ENCODE measurements at regions not wholly inside any gene's neighbourhood (a gene's known extent, or its start where the extent isn't known, plus 50 kb on each side); places are given as distances from the start of the nearest gene placed in this dataset.
A peak's percentile ranks its signal among the peaks of the same experiment; 100 is the strongest.
"Not testable (repeated sequence)": the region's sequence is repeated elsewhere in the genome, so short reads cannot be mapped to it uniquely, and the experiment has no call there.

GRCh38 chr9:97773723-97774122, 76.6 kb upstream of the XPA start:
- peak; percentile 33 for DNase-seq

DNA sequence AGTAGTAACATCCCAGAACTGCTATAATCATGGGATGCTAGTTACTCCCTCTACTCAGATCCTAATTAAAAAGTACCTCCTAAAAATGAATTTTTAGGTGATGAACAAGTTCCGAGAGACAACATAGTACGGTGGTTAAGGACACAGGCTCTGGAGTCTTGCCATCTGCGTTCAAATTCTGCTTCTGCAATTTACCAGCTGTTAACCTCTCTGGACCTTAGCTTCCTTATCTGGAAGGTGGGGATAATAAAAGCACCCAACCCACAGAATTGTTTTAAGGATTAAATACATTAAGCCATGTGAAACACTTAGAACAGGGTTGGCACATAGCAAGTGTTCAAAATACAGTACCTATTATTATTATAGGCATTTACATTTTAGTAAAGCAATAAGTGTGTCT, 77.5 kb upstream of the XPA start:
- no peak for DNase-seq

DNA sequence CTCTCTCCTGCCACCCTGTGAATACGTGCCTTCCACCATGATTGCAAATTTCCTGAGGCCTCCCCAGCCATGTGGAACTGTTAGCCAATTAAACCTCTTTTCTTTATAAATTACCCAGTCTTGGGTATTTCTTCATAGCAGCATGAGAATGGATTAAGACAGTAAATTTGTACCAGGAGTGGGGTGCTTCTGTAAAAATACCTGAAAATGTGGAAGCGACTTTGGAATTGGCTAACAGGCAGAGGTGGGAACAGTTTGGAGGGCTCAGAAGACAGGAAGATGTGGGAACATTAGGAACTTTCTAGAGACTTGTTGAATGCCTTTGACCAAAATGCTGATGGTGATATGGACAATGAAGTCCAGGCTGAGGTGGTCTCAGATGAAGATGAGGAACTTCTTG, 74.3 kb upstream of the FOXE1 start:
- not testable (repeated sequence) for DNase-seq

- no peak for DNase-seq
Measured at GRCh38 chr9:97779608-97780007, 73.4 kb upstream of the FOXE1 start.

DNA sequence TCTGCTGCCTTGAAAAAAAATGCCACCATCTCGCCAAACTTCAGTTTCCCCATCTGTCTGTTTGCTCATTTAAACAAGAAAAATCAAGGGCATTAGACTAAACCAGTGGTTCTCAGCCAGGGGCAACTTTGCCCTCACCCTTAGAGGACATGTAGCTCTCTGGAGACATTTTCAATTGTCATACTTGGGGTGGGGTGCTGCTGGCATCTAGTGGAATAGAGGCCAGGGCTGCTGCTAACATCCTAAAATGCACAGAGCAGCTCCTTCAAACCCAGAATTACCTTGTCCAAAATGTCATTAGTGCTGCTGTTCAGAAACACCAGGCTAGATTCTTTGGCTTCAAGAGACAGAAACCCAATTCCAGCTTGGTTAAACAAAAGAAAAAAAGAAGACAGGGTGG, 71.1 kb upstream of the FOXE1 start:
- no peak for DNase-seq

DNA sequence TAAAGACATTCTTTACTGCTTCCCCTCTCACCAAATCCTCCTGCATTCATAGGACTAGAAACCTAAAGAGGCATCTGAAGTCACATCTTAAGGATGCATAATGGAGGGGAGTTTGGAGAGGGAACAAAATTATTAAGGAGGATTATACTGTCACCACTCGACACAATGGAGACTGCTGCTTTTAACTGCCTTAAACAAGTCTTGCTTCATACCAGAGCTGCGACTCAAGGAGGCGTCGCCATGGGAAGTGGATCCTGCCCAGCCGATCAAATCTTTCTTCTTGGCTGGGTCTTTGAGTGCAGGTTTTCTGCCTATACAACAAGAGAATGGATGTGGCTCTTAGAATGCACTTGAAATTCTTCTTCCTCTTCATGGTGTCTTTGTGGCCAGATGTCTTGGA, 66.7 kb upstream of the FOXE1 start:
- DNase-seq = no peak

GRCh38 chr9:97787551-97787950, 65.5 kb upstream of the FOXE1 start:
- DNase-seq = no peak

DNA sequence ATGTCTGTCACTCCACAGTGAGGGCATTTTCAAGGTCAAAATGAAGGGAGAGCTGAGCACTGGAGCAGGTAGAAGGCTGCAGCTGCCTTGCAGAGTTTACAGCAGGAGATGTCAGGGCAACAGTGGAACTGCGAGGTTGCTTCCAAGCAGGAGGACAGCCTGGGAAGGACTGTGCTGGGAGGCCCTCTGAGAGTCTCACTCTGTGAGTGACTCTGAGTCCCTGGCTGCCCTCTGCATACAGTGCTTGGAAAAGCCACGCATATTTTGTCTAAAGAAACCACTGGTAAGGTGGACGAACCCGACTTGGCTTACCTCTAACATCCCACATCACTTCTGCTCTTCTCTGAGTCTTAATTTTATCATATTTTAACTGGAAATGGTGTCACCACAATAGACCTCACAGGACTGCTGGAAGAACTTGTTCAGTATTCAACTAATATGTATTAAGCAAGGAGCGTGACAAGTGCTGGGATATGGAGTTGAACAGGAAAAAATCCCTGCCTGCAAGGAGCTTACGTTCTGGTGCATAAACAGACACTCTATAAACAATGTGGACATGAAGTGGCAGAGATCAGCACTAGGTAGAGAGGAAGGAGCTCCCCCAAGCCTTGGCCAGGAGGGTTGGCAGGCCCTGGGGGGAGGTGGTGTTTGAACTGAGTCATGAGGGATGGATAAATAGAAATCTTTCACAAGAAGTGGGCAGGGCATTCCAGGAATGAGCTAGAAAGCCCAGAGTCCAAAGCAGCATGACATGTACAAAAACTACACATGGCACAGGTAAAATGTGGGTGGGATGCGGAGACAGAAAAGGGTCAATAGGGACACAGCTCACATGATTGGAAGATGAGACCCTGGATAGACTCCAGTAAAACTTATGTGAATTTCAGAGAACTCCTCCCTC, 64.0 kb upstream of the FOXE1 start:
- DNase-seq = no peak

GRCh38 chr9:97790542-97790941, 62.5 kb upstream of the FOXE1 start:
- DNase-seq = no peak

GRCh38 chr9:97791542-97791941, 61.5 kb upstream of the FOXE1 start:
- DNase-seq = no peak

DNA sequence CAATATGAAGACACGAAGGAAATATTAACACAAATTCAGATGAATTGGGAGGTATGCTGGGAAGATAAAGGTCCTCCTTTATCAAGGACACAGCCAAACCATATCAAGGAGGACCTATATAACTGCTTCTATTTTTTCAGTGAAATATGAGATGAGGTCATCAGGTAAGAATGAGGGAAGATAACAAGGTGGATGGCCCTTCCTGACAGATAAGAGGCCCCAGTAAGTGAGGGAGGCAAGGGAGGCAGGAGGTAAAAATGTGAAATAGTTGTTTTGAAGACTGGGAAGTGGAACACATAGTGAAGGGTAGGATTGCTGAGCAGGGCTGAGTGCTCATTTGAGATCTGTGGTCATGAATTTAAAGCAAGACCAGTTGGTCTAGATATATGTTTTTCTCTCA, 60.0 kb upstream of the FOXE1 start:
- no peak for DNase-seq

GRCh38 chr9:97794666-97795065, 58.4 kb upstream of the FOXE1 start:
- no peak for DNase-seq

DNA sequence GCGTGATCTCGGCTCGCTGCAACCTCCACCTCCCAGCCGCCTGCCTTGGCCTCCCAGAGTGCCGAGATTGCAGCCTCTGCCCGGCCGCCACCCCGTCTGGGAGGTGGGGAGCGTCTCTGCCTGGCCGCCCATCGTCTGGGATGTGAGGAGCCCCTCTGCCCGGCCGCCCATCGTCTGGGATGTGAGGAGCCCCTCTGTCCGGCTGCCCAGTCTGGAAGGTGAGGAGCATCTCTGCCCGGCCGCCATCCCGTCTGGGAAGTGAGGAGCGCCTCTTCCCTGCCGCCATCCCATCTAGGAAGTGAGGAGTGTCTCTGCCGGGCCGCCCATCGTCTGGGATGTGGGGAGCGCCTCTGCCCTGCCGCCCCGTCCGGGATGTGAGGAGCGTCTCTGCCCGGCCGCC, 56.9 kb upstream of the FOXE1 start:
- DNase-seq = not testable (repeated sequence)

DNA sequence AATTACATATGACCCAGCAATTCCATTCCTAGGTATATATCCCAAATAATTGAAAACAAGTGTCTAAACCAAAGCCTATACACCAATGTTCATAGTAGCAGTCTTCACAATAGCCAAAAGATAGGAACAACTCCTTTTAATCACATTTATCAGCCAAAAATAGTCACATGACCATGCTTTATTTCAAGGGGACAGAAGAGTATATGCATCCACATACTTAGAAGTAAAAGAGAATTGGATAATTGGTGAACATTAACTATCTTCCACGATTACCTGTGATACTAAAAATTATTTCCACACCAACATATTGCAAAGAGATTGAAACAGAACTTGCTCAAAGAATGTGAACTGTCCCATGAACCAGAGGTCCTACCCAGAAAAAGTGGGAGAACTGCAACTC, 51.8 kb upstream of the FOXE1 start:
- no peak for DNase-seq

GRCh38 chr9:97802276-97802675, 50.8 kb upstream of the FOXE1 start:
- DNase-seq = no peak

GRCh38 chr9:97803167-97804058, 49.6 kb upstream of the FOXE1 start:
- DNase-seq = peak; percentile 87

Measured in eye (tissue), 1 donor.